ENCODE measurements at regions not wholly inside any gene's neighbourhood (a gene's known extent, or its start where the extent isn't known, plus 50 kb on each side); places are given as distances from the start of the nearest gene placed in this dataset.

- DNase-seq (ENCODE audit: low read depth): no peak
Observed at GRCh38 chr13:73966331-73966730, 167.9 kb downstream of the KLF12 start.

GRCh38 chr13:73962284-73962683 is 171.9 kb downstream of the KLF12 start:
- DNase-seq (ENCODE audit: low read depth): no peak

GRCh38 chr13:73961181-73961580 is 173.0 kb downstream of the KLF12 start:
- no peak for DNase-seq (ENCODE audit: low read depth)

GRCh38 chr13:73960474-73960873 is 173.7 kb downstream of the KLF12 start:
- DNase-seq (ENCODE audit: low read depth): no peak

GRCh38 chr13:73958657-73959397 is 175.4 kb downstream of the KLF12 start:
- no peak for DNase-seq (ENCODE audit: low read depth)

GRCh38 chr13:73957889-73958288 is 176.3 kb downstream of the KLF12 start:
- no peak for DNase-seq (ENCODE audit: low read depth)

- no peak for DNase-seq (ENCODE audit: low read depth)
Observed at GRCh38 chr13:73956795-73957408, 177.3 kb downstream of the KLF12 start.

- no peak for DNase-seq (ENCODE audit: low read depth)
Observed at GRCh38 chr13:73955977-73956500, 178.2 kb downstream of the KLF12 start.

GRCh38 chr13:73954808-73955207 is 179.4 kb downstream of the KLF12 start:
- DNase-seq (ENCODE audit: low read depth): no peak

- DNase-seq (ENCODE audit: low read depth): no peak
Observed at GRCh38 chr13:73952648-73953047, 181.6 kb downstream of the KLF12 start.

GRCh38 chr13:73948848-73949529 is 185.2 kb downstream of the KLF12 start:
- DNase-seq (ENCODE audit: low read depth): no peak

- no peak for DNase-seq (ENCODE audit: low read depth)
Observed at GRCh38 chr13:73945871-73946270, 188.3 kb downstream of the KLF12 start.

- DNase-seq (ENCODE audit: low read depth): no peak
Observed at GRCh38 chr13:73945382-73945781, 188.8 kb downstream of the KLF12 start.

GRCh38 chr13:73943965-73944233 is 190.3 kb downstream of the KLF12 start:
- no peak for DNase-seq (ENCODE audit: low read depth)

- DNase-seq (ENCODE audit: low read depth): no peak
Observed at GRCh38 chr13:73943137-73943964, 190.9 kb downstream of the KLF12 start.

GRCh38 chr13:73941752-73942151 is 192.5 kb downstream of the KLF12 start:
- DNase-seq (ENCODE audit: low read depth): no peak

GRCh38 chr13:73940098-73940497 is 194.1 kb downstream of the KLF12 start:
- no peak for DNase-seq (ENCODE audit: low read depth)

- DNase-seq (ENCODE audit: low read depth): no peak
Observed at GRCh38 chr13:73939603-73940002, 194.6 kb downstream of the KLF12 start.

- DNase-seq (ENCODE audit: low read depth): no peak
Observed at GRCh38 chr13:73939071-73939380, 195.2 kb downstream of the KLF12 start.

- no peak for DNase-seq (ENCODE audit: low read depth)
Observed at GRCh38 chr13:73938372-73939070, 195.7 kb downstream of the KLF12 start.

- DNase-seq (ENCODE audit: low read depth): no peak
Observed at GRCh38 chr13:73937441-73937840, 196.8 kb downstream of the KLF12 start.

- no peak for DNase-seq (ENCODE audit: low read depth)
Observed at GRCh38 chr13:73935991-73936390, 198.2 kb downstream of the KLF12 start.
